GM12878 (cell line): ENCODE measurements at regions not wholly inside any gene's neighbourhood (a gene's known extent, or its start where the extent isn't known, plus 50 kb on each side); places are given as distances from the start of the nearest gene placed in this dataset.

Source experiments
- ATAC-seq: fragments of 200-7000 bp; cut with Tn5 transposase; 3 replicates; pipeline ENCODE4 v1.9.1; 2020; ENCODE audit warnings: mild to moderate bottlenecking, moderate library complexity
- BruUV-seq: library from RNA; stranded (reverse); fragments of 400-500 nt; replicated peaks from 2 replicates; lab custom pipeline; 2021; lab: Mats Ljungman, UMichigan
- CTCF ChIA-PET: fragments of 300-600 bp; sonication (Branson Sonifier 250); formaldehyde crosslinking; extraction: SDS; loops from one replicate; lab custom pipeline; 2021; ENCODE audit warnings: inconsistent platforms; lab: Yijun Ruan, JAX
- POLR2A ChIA-PET: fragments of 350-600 bp; formaldehyde crosslinking; extraction: SDS; loops from one replicate; lab custom pipeline; 2021; ENCODE audit warnings: inconsistent platforms; lab: Charles Lee
- RAD21 ChIA-PET: fragments of 300-600 bp; sonication (Branson Sonifier 250); formaldehyde crosslinking; loops from one replicate; lab custom pipeline; 2023; ENCODE audit warnings: antibody characterized with exemption; ENCODE audit not compliant: unreplicated experiment; lab: Charles Lee
- SMC1A ChIA-PET: fragments of 300-600 bp; sonication (Branson Sonifier 250); formaldehyde crosslinking; loops from one replicate; lab custom pipeline; 2023; ENCODE audit not compliant: unreplicated experiment, uncharacterized antibody; lab: Charles Lee
- DNase-seq: peaks from one replicate; pipeline ENCODE4 v3.0.0-alpha.2; 2011; ENCODE audit warnings: low read depth, low spot score
- FAIRE-seq: peaks from 3 replicates; lab custom pipeline; 2011; peaks lifted over from hg19 to GRCh38; lab: Jason Lieb, UNC
- H2AFZ ChIP-seq: 2 replicates; pipeline ENCODE4 v1.6.0; 2011; ENCODE audit warnings: low read depth, low read length, control low read depth; ENCODE audit not compliant: control insufficient read depth
- H3K27ac ChIP-seq: 2 replicates; pipeline ENCODE4 v1.5.1; 2011; ENCODE audit warnings: control low read depth; ENCODE audit not compliant: control insufficient read depth, insufficient read depth
- H3K27me3 ChIP-seq, 2 experiments: replicated peaks in 1 of 2; 2 replicates each; pipeline versions ENCODE4 v1.6.0 to v1.6.1; 2011; ENCODE audit warnings: low read length in 1 of 2; ENCODE audit not compliant: control insufficient read depth in 2 of 2, insufficient read depth in 2 of 2
- H3K36me3 ChIP-seq, 2 experiments: 2 replicates each; pipeline ENCODE4 v1.5.1; 2011; ENCODE audit warnings: low read length in 1 of 2; ENCODE audit not compliant: control insufficient read depth in 2 of 2, insufficient read depth in 2 of 2
- H3K4me1 ChIP-seq: 2 replicates; pipeline ENCODE4 v1.6.1; 2011; ENCODE audit warnings: mild to moderate bottlenecking, low read length, moderate library complexity, mixed read lengths; ENCODE audit not compliant: control insufficient read depth, insufficient read depth
- H3K4me2 ChIP-seq: 2 replicates; pipeline ENCODE4 v1.6.0; 2011; ENCODE audit warnings: control low read depth; ENCODE audit not compliant: control insufficient read depth, insufficient read depth
- H3K4me3 ChIP-seq: fragments of 200-600 bp; sonication (generic); 2 replicates; pipeline ENCODE4 v1.5.1; 2016
- H3K79me2 ChIP-seq: 2 replicates; pipeline ENCODE4 v1.6.0; 2011; ENCODE audit warnings: low read length; ENCODE audit not compliant: control insufficient read depth, insufficient read depth
- H3K9ac ChIP-seq: 2 replicates; pipeline ENCODE4 v1.8.0; 2011; ENCODE audit warnings: low read length, control low read depth, mixed read lengths; ENCODE audit not compliant: control insufficient read depth, insufficient read depth
- H3K9me3 ChIP-seq: replicated peaks from 3 replicates; pipeline ENCODE4 v1.5.1; 2011; ENCODE audit warnings: mild to moderate bottlenecking, low read length; ENCODE audit not compliant: control insufficient read depth, insufficient read depth
- H4K20me1 ChIP-seq: 2 replicates; pipeline ENCODE4 v1.6.0; 2011; ENCODE audit not compliant: control insufficient read depth, insufficient read depth
- ESRRA ChIP-seq: IDR thresholded peaks from 2 replicates; pipeline ENCODE4 v1.6.1; 2012; ENCODE audit warnings: mild to moderate bottlenecking, low read length, improper control_type of control experiment
- FOS ChIP-seq: IDR thresholded peaks from 3 replicates; pipeline ENCODE4 v1.6.1; 2011; ENCODE audit warnings: borderline replicate concordance; ENCODE audit not compliant: insufficient read length; ENCODE audit errors: extremely low read depth
- JUND ChIP-seq: IDR thresholded peaks from 2 replicates; pipeline ENCODE4 v1.6.1; 2012; ENCODE audit warnings: low read depth, mild to moderate bottlenecking, low read length, improper control_type of control experiment, moderate library complexity
- KLF5 ChIP-seq: fragments of 450-650 bp; IDR thresholded peaks from 2 replicates; pipeline ENCODE4 v1.6.1; 2014; ENCODE audit warnings: mild to moderate bottlenecking; ENCODE audit not compliant: partially characterized antibody
- MXI1 ChIP-seq: fragments of 150-350 bp; IDR thresholded peaks from 2 replicates; pipeline ENCODE4 v1.6.1; 2011; ENCODE audit warnings: low read depth, mild to moderate bottlenecking, inconsistent platforms, low read length, improper control_type of control experiment
- NRF1 ChIP-seq: conservative IDR thresholded peaks from 2 replicates; pipeline ENCODE4 v1.6.1; 2011; ENCODE audit warnings: mild to moderate bottlenecking, low read depth, low read length, improper control_type of control experiment
- POLR2AphosphoS5 ChIP-seq: IDR thresholded peaks from 2 replicates; pipeline ENCODE4 v1.6.1; 2011; ENCODE audit warnings: mild to moderate bottlenecking, low read length, inconsistent platforms
- RBBP5 ChIP-seq: fragments of 200-600 bp; sonication (generic); conservative IDR thresholded peaks from 2 replicates; pipeline ENCODE4 v1.6.1; 2016
- ZBED1 ChIP-seq: IDR thresholded peaks from 2 replicates; pipeline ENCODE4 v1.6.1; 2016; ENCODE audit warnings: borderline replicate concordance
- WGBS: methylation state at CpG from one replicate; pipeline ENCODE4 v1.1.6; 2016; ENCODE audit warnings: low lambda C conversion rate; ENCODE audit not compliant: insufficient replicate concordance, insufficient coverage; ENCODE audit errors: missing lambda C conversion rate; 5-methylcytosine and 5-hydroxymethylcytosine counted together
- in situ Hi-C: fragments of 300-500 bp; cut with MboI; formaldehyde crosslinking; loops from 9 replicates; pipeline ENCODE4 v1.14.3; 2018; ENCODE audit warnings: mixed read lengths
- intact Hi-C: fragments of 100-400 bp; cut with micrococcal nuclease; formaldehyde crosslinking; loops from one replicate; pipeline ENCODE4 v1.14.2; 2022; ENCODE audit not compliant: unreplicated experiment
- TF ChIP-seq, protein P1 (sequence below): fragments of 150-350 bp; IDR thresholded peaks from 2 replicates; pipeline ENCODE4 v1.6.1; 2014; ENCODE audit warnings: mild to moderate bottlenecking, low read depth, low read length
- TF ChIP-seq, protein P2 (sequence below): fragments of 450-650 bp; IDR thresholded peaks from 2 replicates; pipeline ENCODE4 v1.6.1; 2017; ENCODE audit warnings: mild to moderate bottlenecking, low read depth, inconsistent platforms; ENCODE audit not compliant: poor library complexity, severe bottlenecking
- TF ChIP-seq, protein P3 (sequence below): fragments of 450-650 bp; IDR thresholded peaks from 2 replicates; pipeline ENCODE4 v1.6.1; 2016; ENCODE audit warnings: mild to moderate bottlenecking, moderate library complexity, borderline replicate concordance
- TF ChIP-seq, protein P4 (sequence below): IDR thresholded peaks from 2 replicates; pipeline ENCODE4 v1.6.1; 2012; ENCODE audit warnings: low read depth, low read length, improper control_type of control experiment

- Histone ChIP-seq H3K9ac (no peak overlapping the region), H3K36me3 (no peaks in the 10 kb centered on the region; a peak in 1 of 4 replicates), H3K4me2 (no peak overlapping the region), H3K27ac (no peak overlapping the region), H3K4me1 (peaks cover 2% of the 10 kb centered on the region; the same call in 1 of the 2 replicates), H4K20me1 (no peaks in the 10 kb centered on the region), H2AFZ (no peak overlapping the region), H3K79me2 (no peaks in the 10 kb centered on the region), H3K4me3 (no peak overlapping the region), H3K27me3 (no peaks in the 10 kb centered on the region), H3K9me3 (no peaks in the 10 kb centered on the region)
- in situ Hi-C loops (no loop called here), intact Hi-C loops (no loop called here)
- no TSS peak for BruUV-seq
- DNase-seq: no peak
- 100% methylated on average over 3 of the region's 3 CpGs for WGBS
- ATAC-seq: no peak
- POLR2A ChIA-PET: no interaction called here
- FAIRE-seq: no peak
- SMC1A ChIA-PET: no interaction called here
- TF ChIP-seq POLR2AphosphoS5: no peak
- TF ChIP-seq, protein P1, sequence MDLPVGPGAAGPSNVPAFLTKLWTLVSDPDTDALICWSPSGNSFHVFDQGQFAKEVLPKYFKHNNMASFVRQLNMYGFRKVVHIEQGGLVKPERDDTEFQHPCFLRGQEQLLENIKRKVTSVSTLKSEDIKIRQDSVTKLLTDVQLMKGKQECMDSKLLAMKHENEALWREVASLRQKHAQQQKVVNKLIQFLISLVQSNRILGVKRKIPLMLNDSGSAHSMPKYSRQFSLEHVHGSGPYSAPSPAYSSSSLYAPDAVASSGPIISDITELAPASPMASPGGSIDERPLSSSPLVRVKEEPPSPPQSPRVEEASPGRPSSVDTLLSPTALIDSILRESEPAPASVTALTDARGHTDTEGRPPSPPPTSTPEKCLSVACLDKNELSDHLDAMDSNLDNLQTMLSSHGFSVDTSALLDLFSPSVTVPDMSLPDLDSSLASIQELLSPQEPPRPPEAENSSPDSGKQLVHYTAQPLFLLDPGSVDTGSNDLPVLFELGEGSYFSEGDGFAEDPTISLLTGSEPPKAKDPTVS: no peak
- no peak for TF ChIP-seq MXI1
- no peak for TF ChIP-seq RBBP5
- TF ChIP-seq, protein P2, sequence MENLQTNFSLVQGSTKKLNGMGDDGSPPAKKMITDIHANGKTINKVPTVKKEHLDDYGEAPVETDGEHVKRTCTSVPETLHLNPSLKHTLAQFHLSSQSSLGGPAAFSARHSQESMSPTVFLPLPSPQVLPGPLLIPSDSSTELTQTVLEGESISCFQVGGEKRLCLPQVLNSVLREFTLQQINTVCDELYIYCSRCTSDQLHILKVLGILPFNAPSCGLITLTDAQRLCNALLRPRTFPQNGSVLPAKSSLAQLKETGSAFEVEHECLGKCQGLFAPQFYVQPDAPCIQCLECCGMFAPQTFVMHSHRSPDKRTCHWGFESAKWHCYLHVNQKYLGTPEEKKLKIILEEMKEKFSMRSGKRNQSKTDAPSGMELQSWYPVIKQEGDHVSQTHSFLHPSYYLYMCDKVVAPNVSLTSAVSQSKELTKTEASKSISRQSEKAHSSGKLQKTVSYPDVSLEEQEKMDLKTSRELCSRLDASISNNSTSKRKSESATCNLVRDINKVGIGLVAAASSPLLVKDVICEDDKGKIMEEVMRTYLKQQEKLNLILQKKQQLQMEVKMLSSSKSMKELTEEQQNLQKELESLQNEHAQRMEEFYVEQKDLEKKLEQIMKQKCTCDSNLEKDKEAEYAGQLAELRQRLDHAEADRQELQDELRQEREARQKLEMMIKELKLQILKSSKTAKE: no peak
- TF ChIP-seq, protein P3, sequence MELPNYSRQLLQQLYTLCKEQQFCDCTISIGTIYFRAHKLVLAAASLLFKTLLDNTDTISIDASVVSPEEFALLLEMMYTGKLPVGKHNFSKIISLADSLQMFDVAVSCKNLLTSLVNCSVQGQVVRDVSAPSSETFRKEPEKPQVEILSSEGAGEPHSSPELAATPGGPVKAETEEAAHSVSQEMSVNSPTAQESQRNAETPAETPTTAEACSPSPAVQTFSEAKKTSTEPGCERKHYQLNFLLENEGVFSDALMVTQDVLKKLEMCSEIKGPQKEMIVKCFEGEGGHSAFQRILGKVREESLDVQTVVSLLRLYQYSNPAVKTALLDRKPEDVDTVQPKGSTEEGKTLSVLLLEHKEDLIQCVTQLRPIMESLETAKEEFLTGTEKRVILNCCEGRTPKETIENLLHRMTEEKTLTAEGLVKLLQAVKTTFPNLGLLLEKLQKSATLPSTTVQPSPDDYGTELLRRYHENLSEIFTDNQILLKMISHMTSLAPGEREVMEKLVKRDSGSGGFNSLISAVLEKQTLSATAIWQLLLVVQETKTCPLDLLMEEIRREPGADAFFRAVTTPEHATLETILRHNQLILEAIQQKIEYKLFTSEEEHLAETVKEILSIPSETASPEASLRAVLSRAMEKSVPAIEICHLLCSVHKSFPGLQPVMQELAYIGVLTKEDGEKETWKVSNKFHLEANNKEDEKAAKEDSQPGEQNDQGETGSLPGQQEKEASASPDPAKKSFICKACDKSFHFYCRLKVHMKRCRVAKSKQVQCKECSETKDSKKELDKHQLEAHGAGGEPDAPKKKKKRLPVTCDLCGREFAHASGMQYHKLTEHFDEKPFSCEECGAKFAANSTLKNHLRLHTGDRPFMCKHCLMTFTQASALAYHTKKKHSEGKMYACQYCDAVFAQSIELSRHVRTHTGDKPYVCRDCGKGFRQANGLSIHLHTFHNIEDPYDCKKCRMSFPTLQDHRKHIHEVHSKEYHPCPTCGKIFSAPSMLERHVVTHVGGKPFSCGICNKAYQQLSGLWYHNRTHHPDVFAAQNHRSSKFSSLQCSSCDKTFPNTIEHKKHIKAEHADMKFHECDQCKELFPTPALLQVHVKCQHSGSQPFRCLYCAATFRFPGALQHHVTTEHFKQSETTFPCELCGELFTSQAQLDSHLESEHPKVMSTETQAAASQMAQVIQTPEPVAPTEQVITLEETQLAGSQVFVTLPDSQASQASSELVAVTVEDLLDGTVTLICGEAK: no peak
- no peak for TF ChIP-seq KLF5
- TF ChIP-seq NRF1: no peak
- no peak for TF ChIP-seq ESRRA
- no peak for TF ChIP-seq ZBED1
- no peak for TF ChIP-seq FOS
- TF ChIP-seq, protein P4, sequence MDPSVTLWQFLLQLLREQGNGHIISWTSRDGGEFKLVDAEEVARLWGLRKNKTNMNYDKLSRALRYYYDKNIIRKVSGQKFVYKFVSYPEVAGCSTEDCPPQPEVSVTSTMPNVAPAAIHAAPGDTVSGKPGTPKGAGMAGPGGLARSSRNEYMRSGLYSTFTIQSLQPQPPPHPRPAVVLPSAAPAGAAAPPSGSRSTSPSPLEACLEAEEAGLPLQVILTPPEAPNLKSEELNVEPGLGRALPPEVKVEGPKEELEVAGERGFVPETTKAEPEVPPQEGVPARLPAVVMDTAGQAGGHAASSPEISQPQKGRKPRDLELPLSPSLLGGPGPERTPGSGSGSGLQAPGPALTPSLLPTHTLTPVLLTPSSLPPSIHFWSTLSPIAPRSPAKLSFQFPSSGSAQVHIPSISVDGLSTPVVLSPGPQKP: no peak
- no peak for TF ChIP-seq JUND
- RAD21 ChIA-PET: no interaction called here
- CTCF ChIA-PET: interaction anchor here (0.6 kb wide), 1 partner anchor 145 kb away, joined by 3 read pairs; no protein-coding TSS in a partner anchor
These were observed 79.5 kb upstream of the RIOK3 start for GRCh38 chr18:23373570-23373969.
